ENCODE measurements at regions not wholly inside any gene's neighbourhood (a gene's known extent, or its start where the extent isn't known, plus 50 kb on each side); places are given as distances from the start of the nearest gene placed in this dataset.

DNA sequence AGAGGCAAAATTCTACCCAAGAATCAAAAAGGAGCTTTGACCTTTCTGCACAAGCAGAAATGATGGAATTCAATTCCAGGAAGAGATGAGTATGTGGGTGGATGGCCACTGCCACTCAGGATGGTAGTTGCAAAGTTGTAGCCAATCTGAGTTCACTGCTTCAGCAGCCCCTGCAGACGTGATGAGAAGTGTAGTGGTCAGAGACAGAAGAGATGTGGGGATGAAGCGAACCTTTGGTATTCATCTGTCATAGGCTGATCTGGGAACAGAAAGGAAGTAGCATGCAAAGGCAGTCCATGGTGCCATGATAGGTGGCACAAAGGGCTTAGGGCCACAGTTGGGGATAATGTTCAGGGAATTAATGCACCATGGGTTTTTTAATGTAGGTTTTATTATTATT is 81.1 kb upstream of the PGBD5 start:
- Histone ChIP-seq H3K36me3 (no peaks in the 10 kb centered on the region), H3K9ac (no peak overlapping the region), H3K27ac (peak overlapping the region; percentile 27), H3K9me3 (peaks cover 19% of the 10 kb centered on the region), H4K20me1 (no peaks in the 10 kb centered on the region), H3K4me1 (peaks cover 53% of the 10 kb centered on the region), H3K4me3 (no peak overlapping the region), H3K4me2 (peak overlapping the region; percentile 78), H3K27me3 (no peaks in the 10 kb centered on the region)
- TF ChIP-seq Cebpa-rat (IDR thresholded peaks at IDR 0.05), result no peak

- H4K20me1 ChIP-seq, result no peaks in the 10 kb centered on the region
- H3K4me2 ChIP-seq, result peak overlapping the region; percentile 78
- peaks cover 19% of the 10 kb centered on the region for H3K9me3 ChIP-seq
- H3K27me3 ChIP-seq, result no peaks in the 10 kb centered on the region
- TF ChIP-seq Cebpa-rat (IDR thresholded peaks at IDR 0.05), result no peak
- H3K27ac ChIP-seq, result no peak overlapping the region
- no peak overlapping the region for H3K4me3 ChIP-seq
- no peaks in the 10 kb centered on the region for H3K36me3 ChIP-seq
- H3K4me1 ChIP-seq, result peaks cover 53% of the 10 kb centered on the region
- H3K9ac ChIP-seq, result no peak overlapping the region
Observed at GRCh38 chr1:230506451-230506850, 80.3 kb upstream of the PGBD5 start.

DNA sequence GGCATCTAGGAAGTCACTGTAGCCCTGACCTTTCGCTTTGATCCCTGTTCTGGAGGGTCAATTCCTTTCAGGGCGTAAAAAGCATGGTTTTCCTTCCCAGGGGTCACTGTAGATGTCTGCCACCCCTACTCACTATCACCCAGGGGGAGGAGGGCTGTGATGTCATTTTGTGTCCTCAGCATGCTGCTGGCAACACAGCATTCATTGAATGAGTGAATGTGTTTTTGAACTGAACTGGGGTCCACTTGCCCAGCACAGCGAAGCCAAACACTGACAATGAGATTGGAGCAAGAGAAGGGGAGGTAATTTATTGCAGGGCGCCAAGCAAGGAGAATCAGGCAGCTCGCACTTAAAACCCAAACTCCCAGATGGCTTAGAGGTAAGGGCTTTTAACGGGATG is 78.2 kb upstream of the PGBD5 start:
- Histone ChIP-seq H3K9me3 (peaks cover 9% of the 10 kb centered on the region), H3K27ac (no peak overlapping the region)
- TF ChIP-seq Cebpa-rat (IDR thresholded peaks at IDR 0.05), result no peak

DNA sequence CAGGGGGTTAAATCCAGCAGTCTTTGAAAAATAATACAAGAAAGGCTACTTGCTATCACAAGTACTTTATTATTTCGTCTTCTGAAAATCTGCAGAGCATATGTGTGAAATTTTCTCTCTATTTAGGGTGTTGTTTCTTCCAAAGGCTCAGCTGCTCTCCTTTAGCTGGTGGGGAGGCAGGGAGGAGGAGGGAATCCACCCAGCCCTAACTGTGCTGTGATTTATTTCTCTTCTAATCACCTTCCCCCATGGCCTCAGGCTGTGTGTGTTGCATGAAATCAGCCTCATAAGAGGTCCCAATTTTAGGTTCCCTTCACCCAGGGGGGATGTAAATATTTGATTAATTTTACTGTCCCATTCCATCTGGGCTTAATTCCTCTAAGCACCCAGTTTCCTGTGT is 77.6 kb upstream of the PGBD5 start:
- no peak for TF ChIP-seq Cebpa-rat (IDR thresholded peaks at IDR 0.05)
- no peaks in the 10 kb centered on the region for H3K36me3 ChIP-seq
- H3K4me3 ChIP-seq, result no peak overlapping the region
- H3K9me3 ChIP-seq, result peaks cover 3% of the 10 kb centered on the region
- no peak overlapping the region for H3K4me2 ChIP-seq
- H4K20me1 ChIP-seq, result no peaks in the 10 kb centered on the region
- H3K27ac ChIP-seq, result no peak overlapping the region
- H3K9ac ChIP-seq, result no peak overlapping the region
- H3K27me3 ChIP-seq, result no peaks in the 10 kb centered on the region
- H3K4me1 ChIP-seq, result peaks cover 33% of the 10 kb centered on the region

More for the DNA sequence above, 78.2 kb upstream of the PGBD5 start:
- no peaks in the 10 kb centered on the region for H4K20me1 ChIP-seq
- H3K4me1 ChIP-seq, result peaks cover 38% of the 10 kb centered on the region
- no peaks in the 10 kb centered on the region for H3K36me3 ChIP-seq
- no peaks in the 10 kb centered on the region for H3K27me3 ChIP-seq
- no peak overlapping the region for H3K4me2 ChIP-seq
- no peak overlapping the region for H3K9ac ChIP-seq
- H3K4me3 ChIP-seq, result no peak overlapping the region

GRCh38 chr1:230502996-230503395 is 76.9 kb upstream of the PGBD5 start:
- no peak overlapping the region for H3K27ac ChIP-seq
- H4K20me1 ChIP-seq, result no peaks in the 10 kb centered on the region
- no peak overlapping the region for H3K4me3 ChIP-seq
- no peak for TF ChIP-seq Cebpa-rat (IDR thresholded peaks at IDR 0.05)
- no peaks in the 10 kb centered on the region for H3K9me3 ChIP-seq
- H3K36me3 ChIP-seq, result no peaks in the 10 kb centered on the region
- H3K27me3 ChIP-seq, result no peaks in the 10 kb centered on the region
- no peak overlapping the region for H3K9ac ChIP-seq
- no peak overlapping the region for H3K4me2 ChIP-seq
- peaks cover 25% of the 10 kb centered on the region for H3K4me1 ChIP-seq

DNA sequence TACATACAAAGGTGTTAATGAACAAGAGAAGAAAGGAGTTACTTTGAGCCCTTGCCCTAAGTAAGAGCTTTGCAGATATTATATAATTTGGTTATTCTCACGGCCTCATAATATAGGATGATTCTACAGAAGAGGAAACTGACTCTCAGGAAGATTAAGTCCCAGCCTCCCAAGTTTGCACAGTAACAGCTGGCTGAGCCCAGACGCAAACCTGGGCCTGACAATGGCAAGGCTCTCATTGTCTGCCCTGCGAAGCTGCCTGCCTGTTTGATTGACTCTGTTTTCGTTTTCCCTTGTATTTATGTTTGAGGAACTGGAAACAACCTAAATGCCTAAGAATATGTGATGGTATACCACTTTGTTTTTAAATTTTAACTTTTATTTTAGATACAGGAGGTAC is 76.2 kb upstream of the PGBD5 start:
- H3K9me3 ChIP-seq, result no peaks in the 10 kb centered on the region
- H3K9ac ChIP-seq, result no peak overlapping the region
- H4K20me1 ChIP-seq, result no peaks in the 10 kb centered on the region
- H3K27me3 ChIP-seq, result no peaks in the 10 kb centered on the region
- TF ChIP-seq Cebpa-rat (IDR thresholded peaks at IDR 0.05), result no peak
- peaks cover 18% of the 10 kb centered on the region for H3K4me1 ChIP-seq
- no peak overlapping the region for H3K4me2 ChIP-seq
- no peaks in the 10 kb centered on the region for H3K36me3 ChIP-seq
- H3K27ac ChIP-seq, result no peak overlapping the region
- no peak overlapping the region for H3K4me3 ChIP-seq

DNA sequence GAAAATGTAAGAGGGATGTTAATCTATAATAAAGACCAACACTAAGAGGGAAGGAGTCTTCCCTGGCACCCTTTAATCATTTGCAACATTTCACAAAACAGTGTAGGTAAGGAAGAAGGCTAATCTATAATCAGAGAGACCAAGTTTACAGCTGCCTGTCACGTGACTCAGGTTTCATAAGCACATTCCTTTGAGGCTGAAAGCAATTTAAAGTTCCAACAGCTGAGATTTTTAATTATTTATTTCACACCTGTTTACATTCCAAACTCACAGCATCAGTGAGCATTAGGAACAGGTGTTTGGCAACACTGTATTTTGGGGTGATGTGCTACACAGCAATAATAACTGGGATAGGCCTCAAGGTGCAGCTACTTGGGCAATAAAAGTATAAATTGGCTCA is 75.7 kb upstream of the PGBD5 start:
- no peak overlapping the region for H3K4me3 ChIP-seq
- no peaks in the 10 kb centered on the region for H4K20me1 ChIP-seq
- H3K9ac ChIP-seq, result no peak overlapping the region
- no peaks in the 10 kb centered on the region for H3K9me3 ChIP-seq
- H3K4me1 ChIP-seq, result peaks cover 14% of the 10 kb centered on the region
- no peak overlapping the region for H3K4me2 ChIP-seq
- no peak overlapping the region for H3K27ac ChIP-seq
- no peak for TF ChIP-seq Cebpa-rat (IDR thresholded peaks at IDR 0.05)
- H3K27me3 ChIP-seq, result no peaks in the 10 kb centered on the region
- H3K36me3 ChIP-seq, result no peaks in the 10 kb centered on the region

DNA sequence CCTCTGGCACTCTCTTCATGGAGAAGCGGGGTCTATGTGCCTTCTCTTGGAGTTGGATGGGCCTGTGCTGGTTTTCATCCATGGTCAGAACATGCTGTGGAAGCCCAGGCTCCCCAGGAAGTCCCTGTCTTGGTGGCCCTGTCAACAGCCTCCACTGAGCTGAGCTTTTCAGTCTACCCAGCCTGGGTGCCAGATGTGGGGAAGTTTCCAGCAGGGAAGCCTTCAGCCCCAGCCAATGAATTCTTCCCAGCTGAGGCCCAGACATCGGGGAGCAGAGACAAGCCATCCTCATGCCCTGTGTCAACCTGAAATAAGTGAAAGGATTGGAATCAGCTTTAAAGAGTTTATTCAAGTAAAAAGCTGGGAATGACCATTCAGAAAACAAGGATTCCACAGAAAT is 75.1 kb upstream of the PGBD5 start:
- H3K27me3 ChIP-seq, result no peaks in the 10 kb centered on the region
- H3K9ac ChIP-seq, result no peak overlapping the region
- H3K4me1 ChIP-seq, result peaks cover 9% of the 10 kb centered on the region; the same call in 1 of the 2 replicates
- H3K9me3 ChIP-seq, result no peaks in the 10 kb centered on the region
- no peak for TF ChIP-seq Cebpa-rat (IDR thresholded peaks at IDR 0.05)
- H3K4me2 ChIP-seq, result no peak overlapping the region
- no peaks in the 10 kb centered on the region for H3K36me3 ChIP-seq
- no peak overlapping the region for H3K27ac ChIP-seq
- H4K20me1 ChIP-seq, result no peaks in the 10 kb centered on the region
- H3K4me3 ChIP-seq, result no peak overlapping the region

GRCh38 chr1:230500063-230500462 is 73.9 kb upstream of the PGBD5 start:
- Histone ChIP-seq H3K36me3 (no peaks in the 10 kb centered on the region), H3K4me1 (0 out of 2 replicates have a peak, but pooled peaks cover 3% of the 10 kb centered on the region), H3K27ac (no peak overlapping the region), H3K9ac (no peak overlapping the region), H3K27me3 (no peaks in the 10 kb centered on the region), H3K4me2 (no peak overlapping the region), H3K4me3 (no peak overlapping the region), H4K20me1 (no peaks in the 10 kb centered on the region), H3K9me3 (no peaks in the 10 kb centered on the region)
- no peak for TF ChIP-seq Cebpa-rat (IDR thresholded peaks at IDR 0.05)

DNA sequence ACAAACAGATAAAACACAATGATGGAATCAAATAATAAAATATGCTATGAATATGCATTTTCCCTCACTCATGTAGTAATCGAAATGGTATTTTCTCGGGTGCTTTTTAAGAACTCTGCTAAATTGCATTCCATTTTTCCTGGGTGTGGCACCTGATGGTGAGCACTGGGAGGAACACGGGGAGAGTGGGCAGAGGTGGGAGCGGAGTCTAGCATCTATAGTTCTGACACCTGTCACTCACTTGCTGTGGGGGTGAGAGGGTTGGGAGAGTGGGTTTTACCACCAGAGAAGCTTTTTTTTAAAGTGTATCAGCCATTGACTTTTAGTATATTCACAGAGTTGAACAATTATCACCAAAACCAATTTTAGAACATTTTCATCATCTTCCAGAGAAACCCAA is 73.4 kb upstream of the PGBD5 start:
- Histone ChIP-seq H3K9ac (no peak overlapping the region), H3K4me1 (no peaks in the 10 kb centered on the region), H4K20me1 (no peaks in the 10 kb centered on the region), H3K27me3 (no peaks in the 10 kb centered on the region), H3K4me2 (no peak overlapping the region), H3K36me3 (no peaks in the 10 kb centered on the region), H3K9me3 (no peaks in the 10 kb centered on the region), H3K27ac (no peak overlapping the region), H3K4me3 (no peak overlapping the region)
- TF ChIP-seq Cebpa-rat (IDR thresholded peaks at IDR 0.05), result no peak

- H3K9me3 ChIP-seq, result peaks cover 5% of the 10 kb centered on the region; the same call in 1 of the 2 replicates
- no peak overlapping the region for H3K9ac ChIP-seq
- no peak for TF ChIP-seq Cebpa-rat (IDR thresholded peaks at IDR 0.05)
- no peak overlapping the region for H3K27ac ChIP-seq
- no peaks in the 10 kb centered on the region for H3K36me3 ChIP-seq
- H3K27me3 ChIP-seq, result no peaks in the 10 kb centered on the region
- H4K20me1 ChIP-seq, result no peaks in the 10 kb centered on the region
- H3K4me2 ChIP-seq, result no peak overlapping the region
- H3K4me1 ChIP-seq, result no peaks in the 10 kb centered on the region
- no peak overlapping the region for H3K4me3 ChIP-seq
Observed at GRCh38 chr1:230498704-230499103, 72.6 kb upstream of the PGBD5 start.

Data from BLaER1 (cell line).